HG03025 (cell line): ENCODE measurements at regions not wholly inside any gene's neighbourhood (a gene's known extent, or its start where the extent isn't known, plus 50 kb on each side); places are given as distances from the start of the nearest gene placed in this dataset.
"Not testable (repeated sequence)": the region's sequence is repeated elsewhere in the genome, so short reads cannot be mapped to it uniquely, and the experiment has no call there.

Experiments
- ATAC-seq: cut with Tn5 transposase; IDR thresholded peaks from one replicate; pipeline ENCODE4 v1.9.1; 2021; ENCODE audit warnings: mild to moderate bottlenecking, moderate library complexity; ENCODE audit not compliant: unreplicated experiment, low FRiP score

- not testable (repeated sequence) for ATAC-seq
Measured at GRCh38 chr4:74505355-74505978, 60.5 kb downstream of the AREG start.

GRCh38 chr4:74509363-74509762, 64.4 kb downstream of the AREG start:
- ATAC-seq = not testable (repeated sequence)

GRCh38 chr4:74516303-74516702, 71.4 kb downstream of the AREG start:
- ATAC-seq = no peak

- no peak for ATAC-seq
Measured at GRCh38 chr4:74517996-74518395, 73.1 kb downstream of the AREG start.

GRCh38 chr4:74522251-74522991, 77.5 kb downstream of the AREG start:
- no peak for ATAC-seq

- ATAC-seq = no peak
Measured at GRCh38 chr4:74523096-74523495, 78.2 kb downstream of the AREG start.

GRCh38 chr4:74524985-74525384, 80.0 kb downstream of the AREG start:
- ATAC-seq = no peak

GRCh38 chr4:74527049-74527448, 82.1 kb downstream of the AREG start:
- ATAC-seq = no peak

GRCh38 chr4:74528178-74528577, 83.2 kb downstream of the AREG start:
- no peak for ATAC-seq

GRCh38 chr4:74529284-74530041, 84.5 kb downstream of the AREG start:
- no peak for ATAC-seq

GRCh38 chr4:74531963-74532794, 87.2 kb downstream of the AREG start:
- peak; percentile 82 for ATAC-seq

- no peak for ATAC-seq
Measured at GRCh38 chr4:74534121-74534520, 89.2 kb downstream of the AREG start.

GRCh38 chr4:74534936-74535335, 90.0 kb downstream of the AREG start:
- ATAC-seq = no peak

- ATAC-seq = no peak
Measured at GRCh38 chr4:74535512-74535911, 90.6 kb downstream of the AREG start.

GRCh38 chr4:74536557-74536956, 91.6 kb downstream of the AREG start:
- no peak for ATAC-seq

GRCh38 chr4:74537459-74537858, 92.5 kb downstream of the AREG start:
- ATAC-seq = no peak

- ATAC-seq = no peak
Measured at GRCh38 chr4:74539044-74539790, 94.3 kb downstream of the AREG start.

- ATAC-seq = no peak
Measured at GRCh38 chr4:74540193-74540592, 95.3 kb downstream of the AREG start.

- no peak for ATAC-seq
Measured at GRCh38 chr4:74541667-74542066, 96.7 kb downstream of the AREG start.

GRCh38 chr4:74543231-74543781, 98.4 kb downstream of the AREG start:
- ATAC-seq = peak; percentile 77
